Activated CD8-positive, alpha-beta T cell treated with anti-CD3 and anti-CD28 coated beads for 36 hours (primary cell): ENCODE measurements at regions not wholly inside any gene's neighbourhood (a gene's known extent, or its start where the extent isn't known, plus 50 kb on each side); places are given as distances from the start of the nearest gene placed in this dataset.

ENCODE experiments used
- ATAC-seq: fragments of 200-7000 bp; cut with Tn5 transposase; one replicate; pipeline ENCODE4 v1.10.0; 2021; ENCODE audit warnings: mild to moderate bottlenecking, moderate library complexity
- CTCF ChIA-PET: fragments of 350-600 bp; sonication (Branson Sonifier 250); formaldehyde crosslinking; loops from one replicate; lab custom pipeline; 2021; ENCODE audit warnings: antibody characterized with exemption; lab: Charles Lee
- POLR2A ChIA-PET: fragments of 350-600 bp; sonication (Branson Sonifier 250); formaldehyde crosslinking; loops from one replicate; lab custom pipeline; 2021; ENCODE audit warnings: antibody characterized with exemption; lab: Charles Lee
- DNase-seq: peaks from one replicate; pipeline ENCODE4 v3.0.0-alpha.2; 2020
- H3K27ac Mint-ChIP-seq: one replicate; pipeline ENCODE4 v1.8.0; 2021; ENCODE audit warnings: mild to moderate bottlenecking, mixed read lengths
- H3K27me3 Mint-ChIP-seq: one replicate; pipeline ENCODE4 v1.8.0; 2021; ENCODE audit warnings: mixed read lengths
- H3K36me3 Mint-ChIP-seq: one replicate; pipeline ENCODE4 v1.8.0; 2021; ENCODE audit warnings: low read depth, mixed read lengths
- H3K4me1 Mint-ChIP-seq: one replicate; pipeline ENCODE4 v1.8.0; 2021; ENCODE audit warnings: low read depth, mixed read lengths
- H3K4me3 Mint-ChIP-seq: one replicate; pipeline ENCODE4 v1.8.0; 2021; ENCODE audit warnings: mild to moderate bottlenecking, moderate library complexity, mixed read lengths
- H3K9me3 Mint-ChIP-seq: one replicate; pipeline ENCODE4 v1.8.0; 2021; ENCODE audit warnings: mixed read lengths
- CTCF ChIP-seq: fragments of 200-600 bp; IDR thresholded peaks from one replicate; pipeline ENCODE4 v1.8.0; 2022; ENCODE audit warnings: antibody characterized with exemption, mild to moderate bottlenecking
- intact Hi-C: fragments of 100-400 bp; cut with micrococcal nuclease; formaldehyde crosslinking; loops from one replicate; pipeline ENCODE4 v1.10.0; 2022

GRCh38 chr4:132504438-132504837 is 644.7 kb upstream of the PCDH10 start:
- H3K27ac Mint-ChIP-seq, result no peak overlapping the region
- CTCF ChIA-PET, result no interaction called here
- ATAC-seq, result no peak
- H3K9me3 Mint-ChIP-seq, result peaks cover 1% of the 10 kb centered on the region
- no peak for TF ChIP-seq CTCF
- no peak for DNase-seq
- intact Hi-C loops, result no loop called here
- POLR2A ChIA-PET, result no interaction called here
- peaks cover 7% of the 10 kb centered on the region for H3K4me1 Mint-ChIP-seq
- no peaks in the 10 kb centered on the region for H3K27me3 Mint-ChIP-seq
- H3K36me3 Mint-ChIP-seq, result no peaks in the 10 kb centered on the region
- H3K4me3 Mint-ChIP-seq, result no peak overlapping the region

GRCh38 chr4:132506568-132506967 is 642.5 kb upstream of the PCDH10 start:
- Mint-ChIP-seq H3K27ac (no peak overlapping the region), H3K4me1 (peaks cover 7% of the 10 kb centered on the region), H3K9me3 (peaks cover 1% of the 10 kb centered on the region), H3K27me3 (no peaks in the 10 kb centered on the region), H3K4me3 (no peak overlapping the region), H3K36me3 (no peaks in the 10 kb centered on the region)
- ChIA-PET POLR2A (no interaction called here), CTCF (no interaction called here)
- TF ChIP-seq CTCF, result no peak
- intact Hi-C loops, result no loop called here
- ATAC-seq (no peak), DNase-seq (no peak)

- H3K4me3 Mint-ChIP-seq, result no peak overlapping the region
- no peaks in the 10 kb centered on the region for H3K4me1 Mint-ChIP-seq
- ATAC-seq (no peak), DNase-seq (no peak)
- no peak for TF ChIP-seq CTCF
- H3K27me3 Mint-ChIP-seq, result no peaks in the 10 kb centered on the region
- H3K9me3 Mint-ChIP-seq, result peaks cover under 1% of the 10 kb centered on the region
- no peaks in the 10 kb centered on the region for H3K36me3 Mint-ChIP-seq
- H3K27ac Mint-ChIP-seq, result no peak overlapping the region
- ChIA-PET POLR2A (no interaction called here), CTCF (no interaction called here)
- intact Hi-C loops, result no loop called here
Measured at GRCh38 chr4:132513491-132513890, 635.6 kb upstream of the PCDH10 start.

- CTCF ChIA-PET, result no interaction called here
- no peak overlapping the region for H3K27ac Mint-ChIP-seq
- H3K36me3 Mint-ChIP-seq, result no peaks in the 10 kb centered on the region
- no peaks in the 10 kb centered on the region for H3K27me3 Mint-ChIP-seq
- ATAC-seq, result no peak
- H3K4me1 Mint-ChIP-seq, result no peaks in the 10 kb centered on the region
- H3K4me3 Mint-ChIP-seq, result no peak overlapping the region
- POLR2A ChIA-PET, result no interaction called here
- DNase-seq, result no peak
- H3K9me3 Mint-ChIP-seq, result no peaks in the 10 kb centered on the region
- intact Hi-C loops, result no loop called here
- no peak for TF ChIP-seq CTCF
Measured at GRCh38 chr4:132526652-132527051, 622.4 kb upstream of the PCDH10 start.

- CTCF ChIA-PET, result no interaction called here
- Mint-ChIP-seq H3K4me1 (no peaks in the 10 kb centered on the region), H3K4me3 (no peak overlapping the region), H3K36me3 (no peaks in the 10 kb centered on the region), H3K27ac (no peak overlapping the region), H3K27me3 (no peaks in the 10 kb centered on the region), H3K9me3 (no peaks in the 10 kb centered on the region)
- ATAC-seq, result no peak
- TF ChIP-seq CTCF, result no peak
- no peak for DNase-seq
- intact Hi-C loops, result no loop called here
- POLR2A ChIA-PET, result no interaction called here
Measured at GRCh38 chr4:132527817-132528216, 621.3 kb upstream of the PCDH10 start.
